GM21737 (cell line): ENCODE measurements at regions not wholly inside any gene's neighbourhood (a gene's known extent, or its start where the extent isn't known, plus 50 kb on each side); places are given as distances from the start of the nearest gene placed in this dataset.
"Not testable (repeated sequence)": the region's sequence is repeated elsewhere in the genome, so short reads cannot be mapped to it uniquely, and the experiment has no call there.

Experiments used
- ATAC-seq: cut with Tn5 transposase; IDR thresholded peaks from one replicate; pipeline ENCODE4 v1.9.1; 2021; ENCODE audit warnings: mild to moderate bottlenecking, moderate library complexity; ENCODE audit not compliant: unreplicated experiment

- no peak for ATAC-seq
Measured at GRCh38 chr2:3115301-3116042, 262.1 kb downstream of the EIPR1 start.

GRCh38 chr2:3114406-3115185 is 263.0 kb downstream of the EIPR1 start:
- ATAC-seq, result no peak

- ATAC-seq, result no peak
Measured at GRCh38 chr2:3113769-3114168, 263.8 kb downstream of the EIPR1 start.

- no peak for ATAC-seq
Measured at GRCh38 chr2:3113122-3113521, 264.5 kb downstream of the EIPR1 start.

GRCh38 chr2:3112553-3112952 is 265.1 kb downstream of the EIPR1 start:
- no peak for ATAC-seq

GRCh38 chr2:3112131-3112530 is 265.5 kb downstream of the EIPR1 start:
- ATAC-seq, result no peak

GRCh38 chr2:3110994-3111666 is 266.5 kb downstream of the EIPR1 start:
- ATAC-seq, result no peak

GRCh38 chr2:3110555-3110954 is 267.1 kb downstream of the EIPR1 start:
- no peak for ATAC-seq

GRCh38 chr2:3108710-3109702 is 268.6 kb downstream of the EIPR1 start:
- ATAC-seq, result no peak

GRCh38 chr2:3108105-3108504 is 269.5 kb downstream of the EIPR1 start:
- ATAC-seq, result no peak

- no peak for ATAC-seq
Measured at GRCh38 chr2:3107567-3107966, 270.1 kb downstream of the EIPR1 start.

- ATAC-seq, result no peak
Measured at GRCh38 chr2:3105814-3106569, 271.6 kb downstream of the EIPR1 start.

GRCh38 chr2:3104958-3105813 is 272.4 kb downstream of the EIPR1 start:
- ATAC-seq, result not testable (repeated sequence)

GRCh38 chr2:3104261-3104660 is 273.4 kb downstream of the EIPR1 start:
- no peak for ATAC-seq

- ATAC-seq, result no peak
Measured at GRCh38 chr2:3102922-3103569, 274.6 kb downstream of the EIPR1 start.

- ATAC-seq, result no peak
Measured at GRCh38 chr2:3102081-3102921, 275.3 kb downstream of the EIPR1 start.
